LNCaP clone FGC (cell line): ENCODE measurements at regions not wholly inside any gene's neighbourhood (a gene's known extent, or its start where the extent isn't known, plus 50 kb on each side); places are given as distances from the start of the nearest gene placed in this dataset.
"Not testable (repeated sequence)": the region's sequence is repeated elsewhere in the genome, so short reads cannot be mapped to it uniquely, and the experiment has no call there.

ENCODE experiments used
- DNase-seq: peaks from one replicate; pipeline ENCODE4 v3.0.0-alpha.2; 2011; ENCODE audit warnings: low read depth
- H3K4me3 ChIP-seq: 2 replicates; pipeline ENCODE4 v1.5.1; 2011; ENCODE audit warnings: mild to moderate bottlenecking, low read depth, low read length, control low read depth
- CTCF ChIP-seq: IDR thresholded peaks from 2 replicates; pipeline ENCODE4 v1.5.1; 2012; ENCODE audit warnings: mild to moderate bottlenecking; ENCODE audit not compliant: control insufficient read depth, insufficient read depth; ENCODE audit errors: extremely low read depth

GRCh38 chr12:20006871-20007730 lies 361.2 kb upstream of the PDE3A start:
- no peak for TF ChIP-seq CTCF
- H3K4me3 ChIP-seq, result no peak overlapping the region
- no peak for DNase-seq

- not testable (repeated sequence) for H3K4me3 ChIP-seq, DNase-seq
Observed at GRCh38 chr12:20009965-20010364, 358.4 kb upstream of the PDE3A start.

GRCh38 chr12:20011200-20011599 lies 357.1 kb upstream of the PDE3A start:
- no peak overlapping the region for H3K4me3 ChIP-seq
- no peak for TF ChIP-seq CTCF
- peak; percentile 92 for DNase-seq

- no peak for DNase-seq
Observed at GRCh38 chr12:20017802-20018201, 350.5 kb upstream of the PDE3A start.

GRCh38 chr12:20018406-20018805 lies 349.9 kb upstream of the PDE3A start:
- no peak for TF ChIP-seq CTCF
- H3K4me3 ChIP-seq, result no peak overlapping the region
- peak; percentile 21 for DNase-seq

More at GRCh38 chr12:20017802-20018201, 350.5 kb upstream of the PDE3A start:
- no peak for TF ChIP-seq CTCF
- no peak overlapping the region for H3K4me3 ChIP-seq

- no peak overlapping the region for H3K4me3 ChIP-seq
- DNase-seq, result no peak
- no peak for TF ChIP-seq CTCF
Observed at GRCh38 chr12:20024194-20024593, 344.1 kb upstream of the PDE3A start.

GRCh38 chr12:20028033-20028432 lies 340.3 kb upstream of the PDE3A start:
- TF ChIP-seq CTCF, result no peak
- H3K4me3 ChIP-seq, result no peak overlapping the region
- DNase-seq, result no peak
